ENCODE measurements at regions not wholly inside any gene's neighbourhood (a gene's known extent, or its start where the extent isn't known, plus 50 kb on each side); places are given as distances from the start of the nearest gene placed in this dataset.
A peak's percentile ranks its signal among the peaks of the same experiment; 100 is the strongest.

DNA sequence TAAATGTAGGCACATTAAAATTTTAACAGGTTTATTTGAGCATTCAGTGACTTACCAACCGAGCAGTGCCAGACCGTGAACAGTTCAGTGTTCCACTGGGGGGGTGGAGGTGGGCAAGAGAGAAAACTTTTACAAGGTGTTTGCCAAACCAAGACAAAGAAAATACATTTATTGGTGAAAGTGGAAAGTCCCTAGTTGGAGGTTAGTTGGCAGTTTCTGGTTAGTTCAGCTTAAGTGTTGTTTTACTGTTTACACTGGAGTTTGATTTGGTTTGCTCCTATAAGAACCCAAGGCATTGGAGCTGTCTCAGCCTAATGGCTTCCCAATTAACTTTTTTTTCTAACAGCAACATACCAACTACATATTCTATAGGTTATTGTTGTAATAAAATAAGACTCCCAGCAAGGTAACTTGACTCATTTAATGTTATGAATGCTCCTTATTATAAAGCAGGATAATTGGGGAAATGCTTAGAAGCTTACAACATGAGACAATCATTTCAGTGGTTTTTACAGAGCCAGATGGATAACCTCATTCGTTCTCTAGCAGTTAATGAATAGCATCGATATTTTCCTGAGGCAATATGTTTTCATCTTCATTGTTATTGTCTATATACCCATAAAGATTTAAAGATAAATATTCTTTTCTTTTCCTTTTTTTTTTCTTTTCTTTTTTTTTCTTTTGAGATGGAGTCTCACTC, 115.8 kb downstream of the ETNK1 start:
- no peaks in the 10 kb centered on the region for H3K4me1 ChIP-seq (ENCODE audit: control insufficient read depth, insufficient read depth, low read length)
- H3K9me3 ChIP-seq (ENCODE audit: control insufficient read depth in 2 of 2, low read length in 2 of 2), result no peaks in the 10 kb centered on the region
- H3K27ac ChIP-seq (ENCODE audit: low read length), result no peak overlapping the region
- H3K36me3 ChIP-seq (ENCODE audit: control insufficient read depth in 2 of 2, insufficient read depth in 2 of 2, low read length in 2 of 2), result no peaks in the 10 kb centered on the region
- no peak overlapping the region for H3K9ac ChIP-seq (ENCODE audit: low read length in 2 of 2)
- no peak overlapping the region for H3K4me3 ChIP-seq (ENCODE audit: low read length in 2 of 2)
- H3K27me3 ChIP-seq (ENCODE audit: control insufficient read depth in 1 of 2, insufficient read depth in 2 of 2, low read length in 2 of 2), result no peaks in the 10 kb centered on the region

- H3K4me1 ChIP-seq (ENCODE audit: control insufficient read depth, insufficient read depth, low read length), result no peaks in the 10 kb centered on the region
- H3K4me3 ChIP-seq (ENCODE audit: low read length in 2 of 2), result no peak overlapping the region
- no peaks in the 10 kb centered on the region for H3K27me3 ChIP-seq (ENCODE audit: control insufficient read depth in 1 of 2, insufficient read depth in 2 of 2, low read length in 2 of 2)
- no peak overlapping the region for H3K9ac ChIP-seq (ENCODE audit: low read length in 2 of 2)
- H3K36me3 ChIP-seq (ENCODE audit: control insufficient read depth in 2 of 2, insufficient read depth in 2 of 2, low read length in 2 of 2), result no peaks in the 10 kb centered on the region
- no peaks in the 10 kb centered on the region for H3K9me3 ChIP-seq (ENCODE audit: control insufficient read depth in 2 of 2, low read length in 2 of 2)
- no peak overlapping the region for H3K27ac ChIP-seq (ENCODE audit: low read length)
These were observed 118.7 kb downstream of the ETNK1 start for GRCh38 chr12:22743700-22744099.

- H3K36me3 ChIP-seq (ENCODE audit: control insufficient read depth in 2 of 2, insufficient read depth in 2 of 2, low read length in 2 of 2), result no peaks in the 10 kb centered on the region
- no peak overlapping the region for H3K4me3 ChIP-seq (ENCODE audit: low read length in 2 of 2)
- H3K9me3 ChIP-seq (ENCODE audit: control insufficient read depth in 2 of 2, low read length in 2 of 2), result no peaks in the 10 kb centered on the region
- H3K27ac ChIP-seq (ENCODE audit: low read length), result no peak overlapping the region
- no peaks in the 10 kb centered on the region for H3K27me3 ChIP-seq (ENCODE audit: control insufficient read depth in 1 of 2, insufficient read depth in 2 of 2, low read length in 2 of 2)
- no peak overlapping the region for H3K9ac ChIP-seq (ENCODE audit: low read length in 2 of 2)
- no peaks in the 10 kb centered on the region for H3K4me1 ChIP-seq (ENCODE audit: control insufficient read depth, insufficient read depth, low read length)
These were observed 119.2 kb downstream of the ETNK1 start for GRCh38 chr12:22744197-22744596.

DNA sequence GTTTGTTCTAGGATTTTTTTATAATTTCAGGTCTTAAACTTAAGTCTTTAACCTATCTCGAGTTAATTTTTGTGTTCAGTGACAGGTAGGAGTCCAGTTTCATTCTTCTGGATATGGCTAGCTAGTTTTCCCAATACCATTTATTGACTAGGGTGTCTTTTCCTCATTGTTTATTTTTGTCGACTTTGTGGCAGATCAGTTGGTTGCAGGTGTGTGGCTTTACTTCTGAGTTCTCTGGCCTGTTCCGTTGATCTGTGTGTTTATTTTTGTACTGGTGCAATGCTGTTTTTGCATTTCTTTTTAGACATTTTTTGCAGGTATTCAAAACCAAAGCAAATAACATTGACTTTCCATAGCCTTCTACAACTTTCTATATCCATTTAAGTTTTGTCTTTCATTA, 121.7 kb downstream of the ETNK1 start:
- Histone ChIP-seq H3K27me3 (ENCODE audit: control insufficient read depth in 1 of 2, insufficient read depth in 2 of 2, low read length in 2 of 2) (no peaks in the 10 kb centered on the region), H3K9ac (ENCODE audit: low read length in 2 of 2) (no peak overlapping the region), H3K36me3 (ENCODE audit: control insufficient read depth in 2 of 2, insufficient read depth in 2 of 2, low read length in 2 of 2) (no peaks in the 10 kb centered on the region), H3K27ac (ENCODE audit: low read length) (no peak overlapping the region), H3K4me1 (ENCODE audit: control insufficient read depth, insufficient read depth, low read length) (no peaks in the 10 kb centered on the region), H3K4me3 (ENCODE audit: low read length in 2 of 2) (no peak overlapping the region), H3K9me3 (ENCODE audit: control insufficient read depth in 2 of 2, low read length in 2 of 2) (no peaks in the 10 kb centered on the region)

DNA sequence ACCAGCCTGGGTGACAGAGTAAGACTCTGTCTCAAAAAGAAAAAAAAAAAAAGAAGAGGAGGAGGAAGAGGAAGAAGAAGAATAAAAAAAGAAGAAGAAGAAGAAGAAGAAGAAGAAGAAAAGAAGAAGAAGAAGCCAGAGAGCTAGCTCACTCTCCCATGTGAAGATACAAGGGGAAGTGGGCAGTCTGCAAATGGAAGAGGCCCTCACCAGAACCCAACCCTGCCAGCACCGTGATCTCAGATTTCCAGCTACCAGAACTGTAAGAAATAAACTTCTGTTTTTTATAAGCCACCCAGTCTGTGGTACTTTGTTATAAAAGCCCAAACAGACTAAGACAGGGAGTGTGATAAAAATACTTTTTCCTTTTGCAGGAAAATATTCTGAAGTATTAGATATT, 130.7 kb downstream of the ETNK1 start:
- no peak overlapping the region for H3K4me3 ChIP-seq (ENCODE audit: low read length in 2 of 2)
- H3K9me3 ChIP-seq (ENCODE audit: control insufficient read depth in 2 of 2, low read length in 2 of 2), result no peaks in the 10 kb centered on the region
- H3K27ac ChIP-seq (ENCODE audit: low read length), result no peak overlapping the region
- no peaks in the 10 kb centered on the region for H3K36me3 ChIP-seq (ENCODE audit: control insufficient read depth in 2 of 2, insufficient read depth in 2 of 2, low read length in 2 of 2)
- H3K27me3 ChIP-seq (ENCODE audit: control insufficient read depth in 1 of 2, insufficient read depth in 2 of 2, low read length in 2 of 2), result no peaks in the 10 kb centered on the region
- no peak overlapping the region for H3K9ac ChIP-seq (ENCODE audit: low read length in 2 of 2)
- peaks cover 12% of the 10 kb centered on the region for H3K4me1 ChIP-seq (ENCODE audit: control insufficient read depth, insufficient read depth, low read length)

DNA sequence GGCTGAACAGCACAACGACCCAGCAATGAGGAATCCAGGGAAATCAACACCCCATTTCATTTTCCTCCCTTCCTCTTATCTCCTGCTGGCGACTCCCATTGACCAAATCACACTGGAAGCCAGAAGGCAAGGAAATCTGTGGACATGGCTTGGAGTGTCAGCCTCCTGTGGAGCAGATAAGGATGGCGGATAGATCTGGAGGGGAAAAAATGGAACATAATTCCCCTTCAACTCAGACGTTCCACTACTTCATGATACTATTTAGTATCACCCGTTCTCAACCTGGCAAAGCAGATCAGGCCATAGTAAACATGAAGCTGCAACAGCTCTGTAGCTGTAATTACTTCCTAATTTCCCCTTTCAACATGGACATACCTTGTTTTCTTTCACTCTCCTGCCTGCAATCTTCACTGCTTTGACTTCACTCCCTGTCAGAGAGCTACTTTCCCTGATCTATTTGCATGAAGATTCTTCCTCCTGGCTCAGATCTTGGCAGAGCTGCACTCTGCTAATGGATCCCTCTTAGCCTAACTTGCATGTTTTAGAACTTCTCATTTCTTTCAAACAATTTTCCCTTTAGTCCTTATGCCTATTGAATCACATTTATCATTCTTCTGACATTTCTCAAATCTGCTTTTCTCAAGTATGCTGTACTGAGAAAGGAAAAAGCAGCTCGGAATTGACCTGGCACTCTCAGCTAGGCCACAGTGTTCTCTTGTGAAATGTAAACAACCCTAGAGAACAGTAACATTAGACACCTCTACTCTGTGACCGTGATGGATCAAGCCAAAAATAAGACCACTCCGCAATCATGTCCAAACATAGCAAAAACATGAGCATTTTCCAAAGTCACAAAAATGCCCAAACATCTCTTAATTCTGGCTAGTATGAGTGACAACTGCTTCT, 135.1 kb downstream of the ETNK1 start:
- H3K27me3 ChIP-seq (ENCODE audit: control insufficient read depth in 1 of 2, insufficient read depth in 2 of 2, low read length in 2 of 2), result no peaks in the 10 kb centered on the region
- peak overlapping the region; percentile 17 to 52 for H3K4me3 ChIP-seq (ENCODE audit: low read length in 2 of 2)
- peaks cover 0 to 4% of the 10 kb centered on the region in 2 donors for H3K9me3 ChIP-seq (ENCODE audit: control insufficient read depth in 2 of 2, low read length in 2 of 2)
- no peaks in the 10 kb centered on the region for H3K36me3 ChIP-seq (ENCODE audit: control insufficient read depth in 2 of 2, insufficient read depth in 2 of 2, low read length in 2 of 2)
- peak overlapping the region; percentile 42 to 69 for H3K9ac ChIP-seq (ENCODE audit: low read length in 2 of 2)
- peaks cover 12% of the 10 kb centered on the region for H3K4me1 ChIP-seq (ENCODE audit: control insufficient read depth, insufficient read depth, low read length)
- peak overlapping the region; percentile 95 for H3K27ac ChIP-seq (ENCODE audit: low read length)

GRCh38 chr12:22765421-22766130, 140.6 kb downstream of the ETNK1 start:
- Histone ChIP-seq H3K4me3 (ENCODE audit: low read length in 2 of 2) (no peak overlapping the region), H3K36me3 (ENCODE audit: control insufficient read depth in 2 of 2, insufficient read depth in 2 of 2, low read length in 2 of 2) (no peaks in the 10 kb centered on the region), H3K9me3 (ENCODE audit: control insufficient read depth in 2 of 2, low read length in 2 of 2) (peaks cover 0 to 4% of the 10 kb centered on the region in 2 donors), H3K27me3 (ENCODE audit: control insufficient read depth in 1 of 2, insufficient read depth in 2 of 2, low read length in 2 of 2) (no peaks in the 10 kb centered on the region), H3K4me1 (ENCODE audit: control insufficient read depth, insufficient read depth, low read length) (no peaks in the 10 kb centered on the region), H3K27ac (ENCODE audit: low read length) (peak overlapping the region; percentile 4), H3K9ac (ENCODE audit: low read length in 2 of 2) (no peak overlapping the region)

GRCh38 chr12:22766911-22767420, 142.0 kb downstream of the ETNK1 start:
- Histone ChIP-seq H3K9ac (ENCODE audit: low read length in 2 of 2) (no peak overlapping the region), H3K36me3 (ENCODE audit: control insufficient read depth in 2 of 2, insufficient read depth in 2 of 2, low read length in 2 of 2) (no peaks in the 10 kb centered on the region), H3K27ac (ENCODE audit: low read length) (no peak overlapping the region), H3K4me1 (ENCODE audit: control insufficient read depth, insufficient read depth, low read length) (no peaks in the 10 kb centered on the region), H3K9me3 (ENCODE audit: control insufficient read depth in 2 of 2, low read length in 2 of 2) (peaks cover 0 to under 1% of the 10 kb centered on the region in 2 donors), H3K4me3 (ENCODE audit: low read length in 2 of 2) (no peak overlapping the region), H3K27me3 (ENCODE audit: control insufficient read depth in 1 of 2, insufficient read depth in 2 of 2, low read length in 2 of 2) (no peaks in the 10 kb centered on the region)

DNA sequence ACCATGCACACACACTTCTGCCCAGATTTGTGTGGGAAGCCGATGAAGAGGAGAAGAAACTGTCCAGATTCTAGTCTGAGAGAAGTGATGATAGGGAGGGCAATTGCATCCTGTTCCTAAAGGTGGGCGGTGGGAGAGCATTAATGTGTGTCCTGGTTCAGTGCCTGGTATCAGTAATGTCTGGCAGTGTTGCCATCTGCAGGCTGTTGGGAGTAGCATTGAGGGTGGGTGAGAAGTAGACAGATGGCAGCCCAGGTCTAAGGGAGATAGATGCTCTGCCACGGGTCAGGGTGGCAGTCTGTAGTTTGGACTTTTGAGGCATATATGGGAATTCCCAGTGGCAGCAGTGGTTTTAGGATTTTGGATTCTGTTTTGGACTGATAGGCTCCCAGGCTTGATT, 156.4 kb downstream of the ETNK1 start:
- Histone ChIP-seq H3K4me1 (ENCODE audit: control insufficient read depth, insufficient read depth, low read length) (no peaks in the 10 kb centered on the region), H3K9me3 (ENCODE audit: control insufficient read depth in 2 of 2, low read length in 2 of 2) (peaks cover 0 to 1% of the 10 kb centered on the region in 2 donors), H3K36me3 (ENCODE audit: control insufficient read depth in 2 of 2, insufficient read depth in 2 of 2, low read length in 2 of 2) (no peaks in the 10 kb centered on the region), H3K4me3 (ENCODE audit: low read length in 2 of 2) (no peak overlapping the region), H3K27ac (ENCODE audit: low read length) (no peak overlapping the region), H3K27me3 (ENCODE audit: control insufficient read depth in 1 of 2, insufficient read depth in 2 of 2, low read length in 2 of 2) (no peaks in the 10 kb centered on the region), H3K9ac (ENCODE audit: low read length in 2 of 2) (no peak overlapping the region)

DNA sequence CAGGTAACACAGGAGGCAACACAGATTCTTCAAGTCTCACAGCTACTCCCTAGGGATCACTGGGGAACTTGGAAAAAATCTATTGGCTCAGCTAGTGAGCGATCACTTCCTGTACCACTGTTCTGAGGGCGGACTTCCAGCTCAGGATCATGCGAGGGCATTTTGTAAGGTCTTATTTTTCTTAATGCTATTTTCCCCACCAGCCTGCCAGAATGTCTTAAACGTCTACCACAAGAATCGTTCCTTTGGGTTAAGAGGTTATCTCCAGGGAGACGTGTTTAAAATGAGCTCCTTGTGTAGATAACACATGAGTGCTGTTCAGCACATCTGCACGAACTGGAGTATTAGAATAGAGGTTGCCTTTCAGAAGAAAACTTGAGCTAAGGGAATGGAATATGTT, 162.6 kb downstream of the ETNK1 start:
- Histone ChIP-seq H3K27ac (ENCODE audit: low read length) (no peak overlapping the region), H3K27me3 (ENCODE audit: control insufficient read depth in 1 of 2, insufficient read depth in 2 of 2, low read length in 2 of 2) (no peaks in the 10 kb centered on the region), H3K4me3 (ENCODE audit: low read length in 2 of 2) (no peak overlapping the region), H3K9me3 (ENCODE audit: control insufficient read depth in 2 of 2, low read length in 2 of 2) (no peaks in the 10 kb centered on the region), H3K9ac (ENCODE audit: low read length in 2 of 2) (no peak overlapping the region), H3K4me1 (ENCODE audit: control insufficient read depth, insufficient read depth, low read length) (no peaks in the 10 kb centered on the region), H3K36me3 (ENCODE audit: control insufficient read depth in 2 of 2, insufficient read depth in 2 of 2, low read length in 2 of 2) (no peaks in the 10 kb centered on the region)

Data from stomach smooth muscle (tissue), 2 donors.